BJ (cell line): ENCODE measurements at regions not wholly inside any gene's neighbourhood (a gene's known extent, or its start where the extent isn't known, plus 50 kb on each side); places are given as distances from the start of the nearest gene placed in this dataset.

Experiments
- CTCF ChIA-PET: fragments of 350-600 bp; formaldehyde crosslinking; extraction: SDS; loops from one replicate; lab custom pipeline; 2021; ENCODE audit warnings: antibody characterized with exemption, inconsistent platforms; lab: Yijun Ruan, JAX
- POLR2A ChIA-PET: fragments of 300-600 bp; sonication (Branson Sonifier 250); formaldehyde crosslinking; extraction: SDS; loops from one replicate; lab custom pipeline; 2021; ENCODE audit warnings: antibody characterized with exemption; lab: Charles Lee
- DNase-seq: peaks from one replicate; pipeline ENCODE4 v3.0.0-alpha.2; 2011; ENCODE audit warnings: low read depth
- H3K27me3 ChIP-seq: 2 replicates; pipeline ENCODE4 v1.6.0; 2011; ENCODE audit warnings: low read length; ENCODE audit not compliant: control insufficient read depth, insufficient read depth
- H3K36me3 ChIP-seq: 2 replicates; pipeline ENCODE4 v1.5.1; 2011; ENCODE audit warnings: low read length; ENCODE audit not compliant: control insufficient read depth, insufficient read depth
- H3K4me3 ChIP-seq: 2 replicates; pipeline ENCODE4 v1.5.1; 2011; ENCODE audit warnings: low read depth, mild to moderate bottlenecking, control low read depth, low read length
- TF ChIP-seq, protein P1 (sequence below): IDR thresholded peaks from 2 replicates; pipeline ENCODE4 v1.5.1; 2011; ENCODE audit warnings: low read depth, mild to moderate bottlenecking, control low read depth, inconsistent platforms, low read length, moderate library complexity; ENCODE audit not compliant: insufficient read depth

GRCh38 chr1:164380893-164381292 is 178.1 kb upstream of the PBX1 start:
- ChIA-PET POLR2A (no interaction called here), CTCF (interaction anchor here (1.3 kb wide), 1 partner anchor 36 kb away, joined by 3 read pairs; no protein-coding TSS in a partner anchor)
- TF ChIP-seq, protein P1, sequence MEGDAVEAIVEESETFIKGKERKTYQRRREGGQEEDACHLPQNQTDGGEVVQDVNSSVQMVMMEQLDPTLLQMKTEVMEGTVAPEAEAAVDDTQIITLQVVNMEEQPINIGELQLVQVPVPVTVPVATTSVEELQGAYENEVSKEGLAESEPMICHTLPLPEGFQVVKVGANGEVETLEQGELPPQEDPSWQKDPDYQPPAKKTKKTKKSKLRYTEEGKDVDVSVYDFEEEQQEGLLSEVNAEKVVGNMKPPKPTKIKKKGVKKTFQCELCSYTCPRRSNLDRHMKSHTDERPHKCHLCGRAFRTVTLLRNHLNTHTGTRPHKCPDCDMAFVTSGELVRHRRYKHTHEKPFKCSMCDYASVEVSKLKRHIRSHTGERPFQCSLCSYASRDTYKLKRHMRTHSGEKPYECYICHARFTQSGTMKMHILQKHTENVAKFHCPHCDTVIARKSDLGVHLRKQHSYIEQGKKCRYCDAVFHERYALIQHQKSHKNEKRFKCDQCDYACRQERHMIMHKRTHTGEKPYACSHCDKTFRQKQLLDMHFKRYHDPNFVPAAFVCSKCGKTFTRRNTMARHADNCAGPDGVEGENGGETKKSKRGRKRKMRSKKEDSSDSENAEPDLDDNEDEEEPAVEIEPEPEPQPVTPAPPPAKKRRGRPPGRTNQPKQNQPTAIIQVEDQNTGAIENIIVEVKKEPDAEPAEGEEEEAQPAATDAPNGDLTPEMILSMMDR = no peak
- H3K4me3 ChIP-seq = no peak overlapping the region
- DNase-seq = no peak
- no peaks in the 10 kb centered on the region for H3K36me3 ChIP-seq
- no peaks in the 10 kb centered on the region for H3K27me3 ChIP-seq

DNA sequence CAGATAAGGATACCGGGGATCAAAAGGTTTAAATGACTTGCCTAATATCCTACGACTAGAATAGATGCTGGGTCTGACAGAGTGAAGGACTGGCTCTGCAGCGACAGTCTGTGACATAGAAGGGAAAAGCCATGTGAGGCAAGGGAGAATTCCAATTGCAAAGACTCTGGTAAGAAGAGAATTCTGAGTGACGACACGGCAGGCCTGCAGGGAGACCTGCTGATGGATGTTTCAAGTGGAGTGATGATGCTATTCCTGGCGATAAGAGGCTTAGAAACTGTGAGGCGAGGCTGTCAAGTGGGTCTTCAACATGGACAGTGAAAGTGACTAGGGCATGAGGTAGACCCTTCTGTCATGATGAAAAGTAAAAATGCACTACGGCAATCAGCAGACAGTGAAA is 176.6 kb upstream of the PBX1 start:
- Histone ChIP-seq H3K27me3 (no peaks in the 10 kb centered on the region), H3K4me3 (no peak overlapping the region), H3K36me3 (no peaks in the 10 kb centered on the region)
- ChIA-PET POLR2A (no interaction called here), CTCF (no interaction called here)
- no peak for DNase-seq
- TF ChIP-seq, protein P1 = no peak

- Histone ChIP-seq H3K4me3 (no peak overlapping the region), H3K36me3 (no peaks in the 10 kb centered on the region), H3K27me3 (no peaks in the 10 kb centered on the region)
- ChIA-PET POLR2A (no interaction called here), CTCF (no interaction called here)
- DNase-seq = no peak
- TF ChIP-seq, protein P1 = no peak
Measured at GRCh38 chr1:164384262-164384661, 174.7 kb upstream of the PBX1 start.

DNA sequence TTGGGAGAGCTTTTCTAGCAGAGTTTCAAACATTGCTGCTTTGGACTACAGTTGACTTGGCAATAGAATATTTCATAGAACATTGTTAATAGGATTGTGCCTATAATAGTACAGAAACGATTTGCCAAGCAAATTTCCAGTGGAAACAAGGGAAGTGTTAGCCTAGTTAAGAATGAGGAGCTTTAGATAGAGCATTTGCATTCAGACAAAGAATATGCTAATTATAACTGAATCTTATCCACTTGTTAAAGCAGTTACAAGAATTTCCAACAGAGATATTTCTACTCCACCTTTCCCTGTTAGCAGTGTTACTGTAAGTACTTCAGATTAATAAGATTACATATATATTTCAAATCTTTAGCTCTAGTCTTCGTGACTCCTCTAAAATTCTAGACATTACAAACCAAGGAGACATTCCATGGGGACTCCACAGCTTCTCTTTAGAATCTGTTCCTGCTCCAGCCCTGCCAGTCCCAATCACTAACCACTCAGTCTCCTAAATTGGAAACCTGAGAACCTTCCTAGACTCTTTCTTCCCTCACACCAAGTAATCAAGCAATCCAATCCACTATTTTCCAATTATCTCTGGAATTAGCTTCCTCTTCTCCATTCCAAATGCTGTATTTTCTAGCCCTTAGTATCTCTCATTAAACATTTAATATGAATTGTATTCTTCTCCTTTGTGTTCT is 141.8 kb upstream of the PBX1 start:
- no peaks in the 10 kb centered on the region for H3K36me3 ChIP-seq
- CTCF ChIA-PET = no interaction called here
- no peaks in the 10 kb centered on the region for H3K27me3 ChIP-seq
- POLR2A ChIA-PET = no interaction called here
- no peak overlapping the region for H3K4me3 ChIP-seq
- TF ChIP-seq, protein P1 = no peak
- DNase-seq = no peak

DNA sequence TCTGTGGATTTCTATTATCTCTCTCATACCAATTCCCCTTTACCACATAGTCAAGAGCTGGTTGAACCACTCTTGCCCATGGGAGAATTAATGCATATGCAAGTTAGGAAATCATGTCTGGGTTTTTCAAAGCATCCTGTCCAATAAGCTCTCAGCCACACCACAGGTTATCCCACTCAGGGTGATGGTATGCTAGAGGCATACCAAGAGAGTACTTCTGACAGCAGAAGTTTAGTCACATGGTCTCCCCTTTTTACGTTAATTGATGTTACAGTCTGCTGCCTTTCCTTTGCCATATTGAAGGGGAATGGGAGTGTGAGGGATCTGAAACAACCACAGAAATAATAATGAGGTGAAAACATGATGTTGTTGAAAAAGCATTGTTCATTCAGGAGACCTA is 135.8 kb upstream of the PBX1 start:
- CTCF ChIA-PET = interaction anchor here (1.3 kb wide), 1 partner anchor 33 kb away, joined by 3 read pairs; no protein-coding TSS in a partner anchor
- 0 out of 2 replicates have a peak, but pooled peaks cover 1% of the 10 kb centered on the region for H3K27me3 ChIP-seq
- H3K36me3 ChIP-seq = no peaks in the 10 kb centered on the region
- no peak overlapping the region for H3K4me3 ChIP-seq
- DNase-seq = no peak
- POLR2A ChIA-PET = no interaction called here
- TF ChIP-seq, protein P1 = no peak
